ENCODE measurements at regions not wholly inside any gene's neighbourhood (a gene's known extent, or its start where the extent isn't known, plus 50 kb on each side); places are given as distances from the start of the nearest gene placed in this dataset.

GRCh38 chr6:104349191-104349590, 510.5 kb downstream of the HACE1 start:
- no peaks in the 10 kb centered on the region for H3K4me1 ChIP-seq (ENCODE audit: control extremely low read depth in 1 of 4, control insufficient read depth in 4 of 4, insufficient read depth in 4 of 4, low read length in 3 of 4)
- no peak overlapping the region for H3K4me3 ChIP-seq (ENCODE audit: control insufficient read depth in 1 of 7, extremely low read depth in 1 of 7, insufficient read depth in 4 of 7, low read depth in 2 of 7, low read length in 6 of 7)
- ChIA-PET POLR2A (no interaction called here), CTCF (no interaction called here)
- no peaks in the 10 kb centered on the region for H3K36me3 ChIP-seq (ENCODE audit: control insufficient read depth in 4 of 4, insufficient read depth in 4 of 4, low read length in 3 of 4)
- H3K27ac ChIP-seq (ENCODE audit: insufficient read depth in 1 of 2, low read depth in 1 of 2, low read length in 2 of 2, poor library complexity in 1 of 2, severe bottlenecking in 2 of 2) = no peak overlapping the region
- no peak for DNase-seq
- H3K9me3 ChIP-seq (ENCODE audit: control extremely low read depth in 1 of 5, control insufficient read depth in 4 of 5, insufficient read depth in 2 of 5, low read depth in 1 of 5, low read length in 4 of 5) = peaks cover 0 to 7% (median 4%) of the 10 kb centered on the region in 5 experiments
- 20% methylated on average over 2 of the region's 4 CpGs for WGBS (ENCODE audit: insufficient coverage)
- H3K27me3 ChIP-seq (replicated peaks in 2 of 5; ENCODE audit: control insufficient read depth in 4 of 5, insufficient read depth in 5 of 5, low read length in 4 of 5) = peaks cover 0 to 5% (median 0%) of the 10 kb centered on the region in 5 experiments

- Histone ChIP-seq H3K27ac (ENCODE audit: insufficient read depth in 1 of 2, low read depth in 1 of 2, low read length in 2 of 2, poor library complexity in 1 of 2, severe bottlenecking in 2 of 2) (no peak overlapping the region), H3K27me3 (replicated peaks in 2 of 5; ENCODE audit: control insufficient read depth in 4 of 5, insufficient read depth in 5 of 5, low read length in 4 of 5) (no peaks in the 10 kb centered on the region), H3K4me3 (ENCODE audit: control insufficient read depth in 1 of 7, extremely low read depth in 1 of 7, insufficient read depth in 4 of 7, low read depth in 2 of 7, low read length in 6 of 7) (no peak overlapping the region), H3K4me1 (ENCODE audit: control extremely low read depth in 1 of 4, control insufficient read depth in 4 of 4, insufficient read depth in 4 of 4, low read length in 3 of 4) (no peaks in the 10 kb centered on the region), H3K9me3 (ENCODE audit: control extremely low read depth in 1 of 5, control insufficient read depth in 4 of 5, insufficient read depth in 2 of 5, low read depth in 1 of 5, low read length in 4 of 5) (peaks cover 0 to 11% (median 7%) of the 10 kb centered on the region in 5 experiments), H3K36me3 (ENCODE audit: control insufficient read depth in 4 of 4, insufficient read depth in 4 of 4, low read length in 3 of 4) (no peaks in the 10 kb centered on the region)
- POLR2A ChIA-PET = no interaction called here
- DNase-seq = no peak
- CTCF ChIA-PET = no interaction called here
- no CpG with 5 or more reads among the region's 2 CpGs for WGBS (ENCODE audit: insufficient coverage)
Observed at GRCh38 chr6:104344223-104344622, 515.5 kb downstream of the HACE1 start.

GRCh38 chr6:104332364-104332763, 527.4 kb downstream of the HACE1 start:
- ChIA-PET POLR2A (no interaction called here), CTCF (no interaction called here)
- no peak overlapping the region for H3K27ac ChIP-seq (ENCODE audit: insufficient read depth in 1 of 2, low read depth in 1 of 2, low read length in 2 of 2, poor library complexity in 1 of 2, severe bottlenecking in 2 of 2)
- peaks cover 0 to 3% (median 0%) of the 10 kb centered on the region in 5 experiments for H3K27me3 ChIP-seq (replicated peaks in 2 of 5; ENCODE audit: control insufficient read depth in 4 of 5, insufficient read depth in 5 of 5, low read length in 4 of 5)
- no peaks in the 10 kb centered on the region for H3K9me3 ChIP-seq (ENCODE audit: control extremely low read depth in 1 of 5, control insufficient read depth in 4 of 5, insufficient read depth in 2 of 5, low read depth in 1 of 5, low read length in 4 of 5)
- no peaks in the 10 kb centered on the region for H3K36me3 ChIP-seq (ENCODE audit: control insufficient read depth in 4 of 4, insufficient read depth in 4 of 4, low read length in 3 of 4)
- no CpG with 5 or more reads among the region's 4 CpGs for WGBS (ENCODE audit: insufficient coverage)
- no peaks in the 10 kb centered on the region for H3K4me1 ChIP-seq (ENCODE audit: control extremely low read depth in 1 of 4, control insufficient read depth in 4 of 4, insufficient read depth in 4 of 4, low read length in 3 of 4)
- H3K4me3 ChIP-seq (ENCODE audit: control insufficient read depth in 1 of 7, extremely low read depth in 1 of 7, insufficient read depth in 4 of 7, low read depth in 2 of 7, low read length in 6 of 7) = no peak overlapping the region
- DNase-seq = no peak

GRCh38 chr6:104326173-104327001, 533.3 kb downstream of the HACE1 start:
- 77% methylated on average over 4 of the region's 7 CpGs for WGBS (ENCODE audit: insufficient coverage)
- H3K36me3 ChIP-seq (ENCODE audit: control insufficient read depth in 4 of 4, insufficient read depth in 4 of 4, low read length in 3 of 4) = no peaks in the 10 kb centered on the region
- ChIA-PET CTCF (interaction anchor here (0.7 to 1.7 kb wide), 4 partner anchors 9 to 200 kb away, joined by 3 to 7 read pairs (median 4); no protein-coding TSS in a partner anchor), POLR2A (no interaction called here)
- no peaks in the 10 kb centered on the region for H3K27me3 ChIP-seq (replicated peaks in 2 of 5; ENCODE audit: control insufficient read depth in 4 of 5, insufficient read depth in 5 of 5, low read length in 4 of 5)
- H3K9me3 ChIP-seq (ENCODE audit: control extremely low read depth in 1 of 5, control insufficient read depth in 4 of 5, insufficient read depth in 2 of 5, low read depth in 1 of 5, low read length in 4 of 5) = no peaks in the 10 kb centered on the region
- no peaks in the 10 kb centered on the region for H3K4me1 ChIP-seq (ENCODE audit: control extremely low read depth in 1 of 4, control insufficient read depth in 4 of 4, insufficient read depth in 4 of 4, low read length in 3 of 4)
- H3K27ac ChIP-seq (ENCODE audit: insufficient read depth in 1 of 2, low read depth in 1 of 2, low read length in 2 of 2, poor library complexity in 1 of 2, severe bottlenecking in 2 of 2) = no peak overlapping the region
- DNase-seq = no peak
- H3K4me3 ChIP-seq (ENCODE audit: control insufficient read depth in 1 of 7, extremely low read depth in 1 of 7, insufficient read depth in 4 of 7, low read depth in 2 of 7, low read length in 6 of 7) = no peak overlapping the region

GRCh38 chr6:104325341-104326172, 534.2 kb downstream of the HACE1 start:
- Histone ChIP-seq H3K9me3 (ENCODE audit: control extremely low read depth in 1 of 5, control insufficient read depth in 4 of 5, insufficient read depth in 2 of 5, low read depth in 1 of 5, low read length in 4 of 5) (no peaks in the 10 kb centered on the region), H3K4me1 (ENCODE audit: control extremely low read depth in 1 of 4, control insufficient read depth in 4 of 4, insufficient read depth in 4 of 4, low read length in 3 of 4) (no peaks in the 10 kb centered on the region), H3K27ac (ENCODE audit: insufficient read depth in 1 of 2, low read depth in 1 of 2, low read length in 2 of 2, poor library complexity in 1 of 2, severe bottlenecking in 2 of 2) (no peak overlapping the region), H3K27me3 (replicated peaks in 2 of 5; ENCODE audit: control insufficient read depth in 4 of 5, insufficient read depth in 5 of 5, low read length in 4 of 5) (no peaks in the 10 kb centered on the region), H3K36me3 (ENCODE audit: control insufficient read depth in 4 of 4, insufficient read depth in 4 of 4, low read length in 3 of 4) (no peaks in the 10 kb centered on the region), H3K4me3 (ENCODE audit: control insufficient read depth in 1 of 7, extremely low read depth in 1 of 7, insufficient read depth in 4 of 7, low read depth in 2 of 7, low read length in 6 of 7) (no peak overlapping the region)
- peak in 2 of 3 donors; percentile 7 to 9 for DNase-seq
- 45% methylated on average over 6 of the region's 9 CpGs for WGBS (ENCODE audit: insufficient coverage)
- ChIA-PET CTCF (interaction anchor here (0.7 to 1.7 kb wide), 4 partner anchors 10 to 201 kb away, joined by 3 to 7 read pairs (median 4); no protein-coding TSS in a partner anchor), POLR2A (no interaction called here)

GRCh38 chr6:104324301-104324700, 535.4 kb downstream of the HACE1 start:
- Histone ChIP-seq H3K9me3 (ENCODE audit: control extremely low read depth in 1 of 5, control insufficient read depth in 4 of 5, insufficient read depth in 2 of 5, low read depth in 1 of 5, low read length in 4 of 5) (no peaks in the 10 kb centered on the region), H3K27me3 (replicated peaks in 2 of 5; ENCODE audit: control insufficient read depth in 4 of 5, insufficient read depth in 5 of 5, low read length in 4 of 5) (no peaks in the 10 kb centered on the region), H3K36me3 (ENCODE audit: control insufficient read depth in 4 of 4, insufficient read depth in 4 of 4, low read length in 3 of 4) (no peaks in the 10 kb centered on the region), H3K4me1 (ENCODE audit: control extremely low read depth in 1 of 4, control insufficient read depth in 4 of 4, insufficient read depth in 4 of 4, low read length in 3 of 4) (no peaks in the 10 kb centered on the region), H3K4me3 (ENCODE audit: control insufficient read depth in 1 of 7, extremely low read depth in 1 of 7, insufficient read depth in 4 of 7, low read depth in 2 of 7, low read length in 6 of 7) (no peak overlapping the region), H3K27ac (ENCODE audit: insufficient read depth in 1 of 2, low read depth in 1 of 2, low read length in 2 of 2, poor library complexity in 1 of 2, severe bottlenecking in 2 of 2) (no peak overlapping the region)
- WGBS (ENCODE audit: insufficient coverage) = 100% methylated on average over 1 of the region's 1 CpG
- no peak for DNase-seq
- ChIA-PET CTCF (interaction anchor here (1.3 kb wide), 1 partner anchor 465 kb away, joined by 3 read pairs; no protein-coding TSS in a partner anchor), POLR2A (interaction anchor here (0.5 kb wide), 1 partner anchor 105 kb away, joined by 3 read pairs; no protein-coding TSS in a partner anchor)
